OCI-LY7 (cell line): ENCODE measurements at regions not wholly inside any gene's neighbourhood (a gene's known extent, or its start where the extent isn't known, plus 50 kb on each side); places are given as distances from the start of the nearest gene placed in this dataset.

Source experiments
- CTCF ChIP-seq: fragments of 200-600 bp; sonication (generic); conservative IDR thresholded peaks from 2 replicates; pipeline ENCODE4 v1.5.1; 2014; ENCODE audit warnings: mild to moderate bottlenecking, antibody characterized with exemption, low read length, moderate library complexity, mixed read lengths
- EZH2phosphoT487 ChIP-seq: fragments of 200-600 bp; sonication (generic); IDR thresholded peaks from 2 replicates; pipeline ENCODE4 v1.6.1; 2018; ENCODE audit warnings: low read depth, borderline replicate concordance, mild to moderate bottlenecking, mixed run types, antibody characterized with exemption, low read length, moderate library complexity, mixed read lengths

DNA sequence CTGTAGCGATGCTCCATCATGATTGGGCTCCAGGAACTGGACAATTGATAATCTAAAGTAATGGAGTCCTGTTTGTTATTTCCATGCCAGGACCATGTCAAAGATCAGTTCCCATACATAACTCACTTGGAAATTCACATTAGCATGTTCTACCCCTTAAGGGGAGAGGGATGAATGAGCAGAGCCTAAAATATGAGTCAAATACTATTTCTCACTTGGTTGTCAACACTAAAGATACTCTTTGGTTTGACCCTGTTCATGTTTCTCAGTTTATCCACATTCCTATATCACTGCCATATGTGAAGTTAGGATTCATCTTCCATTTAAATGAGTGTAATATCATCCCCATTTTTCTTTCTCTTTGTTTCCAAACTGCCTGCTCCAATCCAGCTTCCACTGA is 321.6 kb upstream of the PAPPA start:
- TF ChIP-seq CTCF (no peak), EZH2phosphoT487 (no peak)
